ENCODE measurements at regions not wholly inside any gene's neighbourhood (a gene's known extent, or its start where the extent isn't known, plus 50 kb on each side); places are given as distances from the start of the nearest gene placed in this dataset.

- H3K27ac ChIP-seq: no peak overlapping the region
- peak; percentile 28 for TF ChIP-seq CTCF (conservative IDR thresholded peaks at IDR 0.05)
- TF ChIP-seq ZFX (IDR thresholded peaks at IDR 0.05): no peak
Observed at GRCh38 chr10:28939281-28940157, 262.2 kb downstream of the BAMBI start.

GRCh38 chr10:28940158-28940888 is 263.0 kb downstream of the BAMBI start:
- no peak overlapping the region for H3K27ac ChIP-seq
- no peak for TF ChIP-seq ZFX (IDR thresholded peaks at IDR 0.05)
- no peak for TF ChIP-seq CTCF (conservative IDR thresholded peaks at IDR 0.05)

- no peak for TF ChIP-seq ZFX (IDR thresholded peaks at IDR 0.05)
- no peak for TF ChIP-seq CTCF (conservative IDR thresholded peaks at IDR 0.05)
- H3K27ac ChIP-seq: no peak overlapping the region
Observed at GRCh38 chr10:28942012-28942411, 264.7 kb downstream of the BAMBI start.

GRCh38 chr10:28945959-28946358 is 268.6 kb downstream of the BAMBI start:
- no peak overlapping the region for H3K27ac ChIP-seq
- TF ChIP-seq ZFX (IDR thresholded peaks at IDR 0.05): no peak
- no peak for TF ChIP-seq CTCF (conservative IDR thresholded peaks at IDR 0.05)

GRCh38 chr10:28946479-28946878 is 269.2 kb downstream of the BAMBI start:
- H3K27ac ChIP-seq: no peak overlapping the region
- TF ChIP-seq ZFX (IDR thresholded peaks at IDR 0.05) (no peak), CTCF (conservative IDR thresholded peaks at IDR 0.05) (no peak)

GRCh38 chr10:28947171-28947570 is 269.9 kb downstream of the BAMBI start:
- no peak overlapping the region for H3K27ac ChIP-seq
- TF ChIP-seq ZFX (IDR thresholded peaks at IDR 0.05) (no peak), CTCF (conservative IDR thresholded peaks at IDR 0.05) (no peak)

GRCh38 chr10:28948046-28948445 is 270.7 kb downstream of the BAMBI start:
- H3K27ac ChIP-seq: no peak overlapping the region
- TF ChIP-seq CTCF (conservative IDR thresholded peaks at IDR 0.05) (no peak), ZFX (IDR thresholded peaks at IDR 0.05) (no peak)
